IMR-90 (cell line): ENCODE measurements at regions not wholly inside any gene's neighbourhood (a gene's known extent, or its start where the extent isn't known, plus 50 kb on each side); places are given as distances from the start of the nearest gene placed in this dataset.

Source experiments
- ATAC-seq: fragments of 200-7000 bp; cut with Tn5 transposase; 2 replicates; pipeline ENCODE4 v1.9.1; 2020; ENCODE audit warnings: low read depth, mild to moderate bottlenecking, moderate library complexity
- BruUV-seq: library from RNA; stranded (reverse); fragments of 400-500 nt; replicated peaks from 2 replicates; lab custom pipeline; 2021; lab: Mats Ljungman, UMichigan
- CTCF ChIA-PET: fragments of 300-600 bp; formaldehyde crosslinking; extraction: SDS; loops from one replicate; lab custom pipeline; 2021; ENCODE audit warnings: antibody characterized with exemption; lab: Yijun Ruan, JAX
- POLR2A ChIA-PET: fragments of 300-600 bp; sonication (Branson Sonifier 250); formaldehyde crosslinking; loops from one replicate; lab custom pipeline; 2022; ENCODE audit warnings: antibody characterized with exemption; ENCODE audit not compliant: unreplicated experiment; lab: Charles Lee
- DNase-seq: peaks from one replicate; pipeline ENCODE4 v3.0.0; 2013
- H2AFZ ChIP-seq: replicated peaks from 2 replicates; pipeline ENCODE3; 2013; ENCODE audit warnings: low read length, mild to moderate bottlenecking; ENCODE audit not compliant: poor library complexity
- H2AK5ac ChIP-seq: 2 replicates; pipeline ENCODE4 v1.6.1; 2013; ENCODE audit warnings: low read depth, low read length, inconsistent platforms
- H2AK9ac ChIP-seq: replicated peaks from 2 replicates; pipeline ENCODE3; 2013; ENCODE audit warnings: mild to moderate bottlenecking, low read depth, low read length, moderate library complexity; ENCODE audit not compliant: poor library complexity
- H2BK120ac ChIP-seq: 2 replicates; pipeline ENCODE4 v1.6.1; 2013; ENCODE audit warnings: low read depth, low read length, inconsistent platforms
- H2BK15ac ChIP-seq: 3 replicates; pipeline ENCODE4 v1.6.1; 2013; ENCODE audit warnings: low read depth, low read length, inconsistent platforms
- H2BK20ac ChIP-seq: 2 replicates; pipeline ENCODE4 v1.6.1; 2013; ENCODE audit warnings: low read depth, mild to moderate bottlenecking, inconsistent platforms, low read length, moderate library complexity
- H2BK5ac ChIP-seq: 2 replicates; pipeline ENCODE4 v1.6.1; 2013; ENCODE audit warnings: mild to moderate bottlenecking, low read depth, low read length, inconsistent platforms; ENCODE audit not compliant: poor library complexity, severe bottlenecking
- H3K14ac ChIP-seq: replicated peaks from 2 replicates; pipeline ENCODE4 v1.6.1; 2013; ENCODE audit warnings: low read depth, low read length, inconsistent platforms
- H3K18ac ChIP-seq: 2 replicates; pipeline ENCODE4 v1.6.1; 2013; ENCODE audit warnings: low read depth, low read length, control low read depth
- H3K23ac ChIP-seq: 2 replicates; pipeline ENCODE4 v1.6.1; 2013; ENCODE audit warnings: low read depth, low read length, inconsistent platforms
- H3K27ac ChIP-seq: 2 replicates; pipeline ENCODE4 v1.5.1; 2013; ENCODE audit warnings: mild to moderate bottlenecking, control low read depth, low read length; ENCODE audit not compliant: insufficient read depth
- H3K27me3 ChIP-seq: 2 replicates; pipeline ENCODE4 v1.6.1; 2013; ENCODE audit warnings: low read length; ENCODE audit not compliant: control insufficient read depth, insufficient read depth
- H3K36me3 ChIP-seq: 2 replicates; pipeline ENCODE4 v1.6.1; 2013; ENCODE audit warnings: low read length, mixed read lengths; ENCODE audit not compliant: control insufficient read depth, insufficient read depth
- H3K4ac ChIP-seq: 2 replicates; pipeline ENCODE4 v1.6.1; 2013; ENCODE audit warnings: low read depth, low read length, inconsistent platforms
- H3K4me1 ChIP-seq: 2 replicates; pipeline ENCODE4 v1.6.1; 2013; ENCODE audit warnings: low read length, mixed read lengths; ENCODE audit not compliant: control insufficient read depth, insufficient read depth
- H3K4me2 ChIP-seq: 2 replicates; pipeline ENCODE4 v1.6.1; 2013; ENCODE audit warnings: low read depth, mild to moderate bottlenecking, control low read depth, low read length, moderate library complexity
- H3K4me3 ChIP-seq: 2 replicates; pipeline ENCODE4 v1.5.1; 2013; ENCODE audit warnings: low read depth, mild to moderate bottlenecking, control low read depth, low read length, moderate library complexity; ENCODE audit not compliant: insufficient read depth
- H3K56ac ChIP-seq: 2 replicates; pipeline ENCODE4 v1.6.1; 2013; ENCODE audit warnings: low read length, inconsistent platforms; ENCODE audit not compliant: insufficient read depth; ENCODE audit errors: extremely low read depth
- H3K79me1 ChIP-seq, 2 experiments: 2 replicates each; pipeline ENCODE4 v1.6.1; 2013; ENCODE audit warnings: low read length in 2 of 2, inconsistent platforms in 1 of 2, low read depth in 1 of 2
- H3K9ac ChIP-seq: 2 replicates; pipeline ENCODE4 v1.6.1; 2013; ENCODE audit warnings: low read depth, low read length, control low read depth
- H3K9me1 ChIP-seq: 2 replicates; pipeline ENCODE4 v1.6.1; 2013; ENCODE audit warnings: low read length, inconsistent platforms; ENCODE audit not compliant: insufficient read depth
- H3K9me3 ChIP-seq: 2 replicates; pipeline ENCODE4 v1.6.1; 2013; ENCODE audit warnings: low read length; ENCODE audit not compliant: control insufficient read depth, insufficient read depth
- H4K20me1 ChIP-seq: 2 replicates; pipeline ENCODE4 v1.6.1; 2013; ENCODE audit warnings: low read length, inconsistent platforms; ENCODE audit not compliant: insufficient read depth
- H4K5ac ChIP-seq: 2 replicates; pipeline ENCODE4 v1.6.1; 2013; ENCODE audit warnings: mild to moderate bottlenecking, low read depth, low read length, control low read depth
- H4K8ac ChIP-seq, 2 experiments: 2 replicates each; pipeline ENCODE4 v1.6.1; 2013; ENCODE audit warnings: low read depth in 2 of 2, low read length in 2 of 2, control low read depth in 1 of 2, inconsistent platforms in 1 of 2
- H4K91ac ChIP-seq: 2 replicates; pipeline ENCODE4 v1.6.1; 2013; ENCODE audit warnings: low read depth, low read length, inconsistent platforms; ENCODE audit not compliant: insufficient read depth
- BHLHE40 ChIP-seq: fragments of 150-350 bp; IDR thresholded peaks from 2 replicates; pipeline ENCODE4 v1.6.1; 2016; ENCODE audit warnings: mild to moderate bottlenecking, low read depth, low read length
- CEBPB ChIP-seq: IDR thresholded peaks from 2 replicates; pipeline ENCODE4 v1.6.1; 2012; ENCODE audit warnings: low read depth, low read length, improper control_type of control experiment
- CHD1 ChIP-seq: IDR thresholded peaks from 2 replicates; pipeline ENCODE4 v1.6.1; 2012; ENCODE audit warnings: low read depth, low read length, improper control_type of control experiment
- CTCF ChIP-seq: conservative IDR thresholded peaks from 2 replicates; pipeline ENCODE4 v1.5.1; 2012; ENCODE audit warnings: mild to moderate bottlenecking, low read depth, low read length, improper control_type of control experiment
- ELK1 ChIP-seq: fragments of 150-350 bp; IDR thresholded peaks from 2 replicates; pipeline ENCODE4 v1.6.1; 2016; ENCODE audit warnings: low read depth, mild to moderate bottlenecking, low read length, moderate library complexity, borderline replicate concordance
- FOS ChIP-seq: fragments of 150-350 bp; IDR thresholded peaks from 2 replicates; pipeline ENCODE4 v1.6.1; 2016; ENCODE audit warnings: low read depth, low read length
- MAFK ChIP-seq: IDR thresholded peaks from 2 replicates; pipeline ENCODE4 v1.6.1; 2012; ENCODE audit warnings: low read depth, low read length, improper control_type of control experiment
- MAZ ChIP-seq: IDR thresholded peaks from 2 replicates; pipeline ENCODE4 v1.6.1; 2012; ENCODE audit warnings: low read depth, mild to moderate bottlenecking, low read length, improper control_type of control experiment, moderate library complexity, borderline replicate concordance
- MXI1 ChIP-seq: IDR thresholded peaks from 2 replicates; pipeline ENCODE4 v1.6.1; 2012; ENCODE audit warnings: low read depth, mild to moderate bottlenecking, low read length, moderate library complexity, borderline replicate concordance
- NFE2L2 ChIP-seq: fragments of 150-350 bp; IDR thresholded peaks from 2 replicates; pipeline ENCODE4 v1.6.1; 2016; ENCODE audit warnings: low read depth, mild to moderate bottlenecking, low read length
- POLR2A ChIP-seq: IDR thresholded peaks from 2 replicates; pipeline ENCODE4 v1.6.1; 2012; ENCODE audit warnings: mild to moderate bottlenecking, low read depth, low read length
- RAD21 ChIP-seq: IDR thresholded peaks from 2 replicates; pipeline ENCODE4 v1.6.1; 2012; ENCODE audit warnings: low read length, improper control_type of control experiment
- RCOR1 ChIP-seq: IDR thresholded peaks from 2 replicates; pipeline ENCODE4 v1.6.1; 2012; ENCODE audit warnings: mild to moderate bottlenecking, low read length, improper control_type of control experiment; ENCODE audit not compliant: insufficient replicate concordance
- RFX5 ChIP-seq: IDR thresholded peaks from 2 replicates; pipeline ENCODE4 v1.8.0; 2012; ENCODE audit warnings: low read depth, mild to moderate bottlenecking, low read length, moderate library complexity
- SMC3 ChIP-seq: fragments of 150-350 bp; IDR thresholded peaks from 2 replicates; pipeline ENCODE4 v1.6.1; 2016; ENCODE audit warnings: low read depth, mild to moderate bottlenecking, antibody characterized with exemption, low read length, moderate library complexity
- WGBS, 2 experiments: methylation state at CpG; one replicate each; pipeline versions ENCODE4 v1.1.5 to v1.1.7; 2013; ENCODE audit warnings: missing lambda C conversion rate in 2 of 2; ENCODE audit not compliant: insufficient read length in 1 of 2; ENCODE audit errors: extremely low coverage in 2 of 2; 5-methylcytosine and 5-hydroxymethylcytosine counted together
- dilution Hi-C: fragments of 300-500 bp; cut with HindIII; formaldehyde crosslinking; loops from one replicate; pipeline ENCODE4 v1.14.3; 2018; ENCODE audit warnings: low sequenced_read_pairs; ENCODE audit not compliant: unreplicated experiment
- in situ Hi-C: fragments of 300-500 bp; cut with MboI; formaldehyde crosslinking; loops from 3 replicates; pipeline ENCODE4 v1.14.3; 2019; ENCODE audit warnings: low sequenced_read_pairs, inconsistent platforms, mixed read lengths
- intact Hi-C: fragments of 100-400 bp; cut with micrococcal nuclease; formaldehyde crosslinking; loops from 2 replicates; pipeline ENCODE4 v1.10.0; 2022

DNA sequence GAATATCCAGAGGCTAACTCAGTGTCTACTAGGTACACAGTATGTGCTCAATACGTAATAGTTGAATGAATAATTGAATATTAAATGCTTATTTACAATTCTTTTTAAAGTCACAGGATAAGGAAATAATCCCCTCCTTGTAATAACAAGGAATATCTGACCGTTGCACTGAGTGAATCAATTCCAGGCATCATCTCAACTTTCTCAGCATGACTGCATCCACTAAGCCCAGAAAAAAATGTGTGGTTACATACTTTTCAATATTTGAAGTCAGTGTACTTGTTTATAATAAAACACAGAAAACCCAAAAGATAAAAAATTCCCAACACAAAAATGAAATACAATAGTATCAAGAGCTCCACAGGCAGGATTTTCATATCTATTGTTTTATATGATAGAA is 105.4 kb downstream of the TMEM144 start (continued):
- TF ChIP-seq POLR2A: no peak
- no peak for TF ChIP-seq MXI1
- no peak for TF ChIP-seq CHD1
- no peak for TF ChIP-seq MAFK

- peak overlapping the region; percentile 69; the same call in 1 of the 2 replicates for H4K91ac ChIP-seq
- H3K27ac ChIP-seq: peak overlapping the region; percentile 71; the same call in 1 of the 2 replicates
- H3K36me3 ChIP-seq: no peaks in the 10 kb centered on the region
- no peak overlapping the region for H3K9ac ChIP-seq
- ATAC-seq (no peak), DNase-seq (peak; percentile 37)
- peak overlapping the region; percentile 98 for H2BK120ac ChIP-seq
- intact Hi-C loops: no loop called here
- POLR2A ChIA-PET: no interaction called here
- in situ Hi-C loops: no loop called here
- dilution Hi-C loops: no loop called here
- peaks cover 7% of the 10 kb centered on the region for H3K9me1 ChIP-seq
- H2BK15ac ChIP-seq: peak overlapping the region; percentile 69; the same call in 2 of the 3 replicates
- H2BK5ac ChIP-seq: peak overlapping the region; percentile 100
- no peaks in the 10 kb centered on the region for H3K79me1 ChIP-seq
- H4K5ac ChIP-seq: peak overlapping the region; percentile 94
- CTCF ChIA-PET: no interaction called here
- peak overlapping the region; percentile 52 to 74 for H4K8ac ChIP-seq
- H2BK20ac ChIP-seq: peak overlapping the region; percentile 97
- peak overlapping the region; percentile 95 for H3K18ac ChIP-seq
- no peak overlapping the region for H2AK9ac ChIP-seq
- BruUV-seq: no TSS peak
- H3K4me3 ChIP-seq: no peak overlapping the region
- peak overlapping the region; percentile 29; the same call in 1 of the 2 replicates for H3K56ac ChIP-seq
- peaks cover 17% of the 10 kb centered on the region for H3K4me1 ChIP-seq
- H3K23ac ChIP-seq: peak overlapping the region; percentile 67; the same call in 1 of the 2 replicates
- H2AFZ ChIP-seq: no peak overlapping the region
- H3K9me3 ChIP-seq: no peaks in the 10 kb centered on the region
- no peaks in the 10 kb centered on the region for H3K27me3 ChIP-seq
- no CpG with 5 or more reads among the region's 1 CpG for WGBS, 2 experiments
- H3K4ac ChIP-seq: peak overlapping the region; percentile 74
- peak overlapping the region; percentile 42; the same call in 1 of the 2 replicates for H3K4me2 ChIP-seq
- H3K14ac ChIP-seq: peak overlapping the region; percentile 84
- H4K20me1 ChIP-seq: no peaks in the 10 kb centered on the region
- H2AK5ac ChIP-seq: peak overlapping the region; percentile 66; the same call in 1 of the 2 replicates
- no peak for TF ChIP-seq ELK1
- TF ChIP-seq NFE2L2: no peak
- TF ChIP-seq MAFK: no peak
- no peak for TF ChIP-seq MXI1
- no peak for TF ChIP-seq CEBPB
- TF ChIP-seq RCOR1: no peak
- TF ChIP-seq BHLHE40: no peak
- TF ChIP-seq POLR2A: no peak
- TF ChIP-seq CHD1: no peak
- TF ChIP-seq SMC3: no peak
- no peak for TF ChIP-seq FOS
- TF ChIP-seq RAD21: no peak
- TF ChIP-seq RFX5: no peak
- no peak for TF ChIP-seq MAZ
- no peak for TF ChIP-seq CTCF
Observed at GRCh38 chr4:158316264-158316663, 106.0 kb downstream of the TMEM144 start.
